HG03439 (cell line): ENCODE measurements at regions not wholly inside any gene's neighbourhood (a gene's known extent, or its start where the extent isn't known, plus 50 kb on each side); places are given as distances from the start of the nearest gene placed in this dataset.

Experiments
- ATAC-seq: cut with Tn5 transposase; IDR thresholded peaks from one replicate; pipeline ENCODE4 v1.9.1; 2021; ENCODE audit warnings: mild to moderate bottlenecking, moderate library complexity; ENCODE audit not compliant: unreplicated experiment

DNA sequence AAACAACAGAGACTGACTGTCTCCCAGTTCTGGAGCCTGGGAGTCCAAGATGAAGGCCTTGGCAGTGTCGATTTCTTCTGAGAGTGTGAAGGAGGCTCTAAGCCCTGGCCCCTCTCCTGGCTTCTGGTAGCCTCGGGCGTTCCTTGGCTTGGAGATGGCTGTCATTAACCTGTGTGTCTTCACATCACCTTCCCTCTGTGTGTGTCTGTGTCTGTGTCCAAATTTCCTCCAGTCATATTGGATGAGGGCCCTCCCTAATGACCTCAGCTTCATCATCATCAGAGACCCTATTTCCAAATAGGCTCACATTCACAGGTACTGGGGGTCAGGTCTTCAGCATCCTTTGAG lies 138.3 kb downstream of the TOMM20 start:
- ATAC-seq: no peak

DNA sequence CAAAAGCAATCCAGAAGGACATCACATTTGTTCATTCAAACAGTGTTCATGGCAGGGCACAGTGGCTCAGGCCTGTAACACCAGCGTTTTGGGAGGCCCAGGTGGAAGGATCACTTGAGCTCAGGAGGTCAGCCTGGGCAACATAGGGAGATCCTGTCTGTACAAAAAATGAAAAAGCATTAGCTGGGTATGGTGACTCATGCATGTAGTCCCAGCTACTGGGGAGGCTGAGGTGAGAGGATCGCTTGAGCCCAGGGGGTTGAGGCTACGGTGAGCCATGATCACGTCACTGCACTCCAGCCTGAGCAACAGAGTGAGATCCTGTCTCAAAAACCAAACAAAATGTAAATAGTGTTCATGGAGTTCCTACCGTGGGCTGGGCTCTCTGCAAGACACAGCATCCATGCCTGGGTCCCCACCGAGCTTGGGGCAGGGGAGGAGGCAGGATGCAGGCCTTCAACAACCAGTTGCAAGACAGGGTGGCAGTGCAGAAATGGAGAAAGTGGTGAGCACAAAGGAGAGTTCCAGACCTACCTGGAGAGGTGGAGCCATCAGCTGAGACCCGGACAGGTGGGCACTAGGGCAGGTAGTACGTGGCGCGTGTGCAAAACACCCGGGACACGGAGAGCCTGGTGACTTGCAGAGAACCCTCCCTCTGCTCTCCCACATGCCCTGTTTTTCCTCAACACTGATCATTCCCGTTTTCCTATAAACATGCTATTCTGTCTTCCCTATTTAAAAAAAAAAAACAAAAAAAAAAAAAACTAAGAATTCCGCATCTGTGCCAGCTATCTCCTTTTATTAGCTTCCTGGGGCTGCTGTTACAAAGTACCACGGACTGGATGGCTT lies 138.9 kb downstream of the TOMM20 start:
- ATAC-seq: no peak

DNA sequence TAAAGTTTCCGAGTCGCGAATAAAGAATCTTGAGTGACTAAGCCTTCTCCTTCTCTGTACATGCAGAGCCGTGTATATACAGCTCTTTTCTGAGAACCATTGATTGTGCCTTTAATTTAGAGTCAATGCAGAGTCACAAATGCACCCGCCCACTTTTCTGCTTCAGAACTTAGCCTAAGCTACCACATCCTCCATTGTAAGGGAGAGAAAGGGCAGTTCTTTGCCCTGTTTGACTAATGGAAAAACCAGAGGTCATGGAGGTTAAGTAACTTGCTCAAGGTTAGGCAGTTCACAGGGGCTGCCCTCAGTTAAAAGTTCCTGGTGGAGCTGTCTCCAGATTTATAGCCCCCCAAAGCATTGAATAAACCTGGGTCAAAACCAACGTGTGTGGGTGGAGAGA lies 139.6 kb downstream of the TOMM20 start:
- no peak for ATAC-seq

DNA sequence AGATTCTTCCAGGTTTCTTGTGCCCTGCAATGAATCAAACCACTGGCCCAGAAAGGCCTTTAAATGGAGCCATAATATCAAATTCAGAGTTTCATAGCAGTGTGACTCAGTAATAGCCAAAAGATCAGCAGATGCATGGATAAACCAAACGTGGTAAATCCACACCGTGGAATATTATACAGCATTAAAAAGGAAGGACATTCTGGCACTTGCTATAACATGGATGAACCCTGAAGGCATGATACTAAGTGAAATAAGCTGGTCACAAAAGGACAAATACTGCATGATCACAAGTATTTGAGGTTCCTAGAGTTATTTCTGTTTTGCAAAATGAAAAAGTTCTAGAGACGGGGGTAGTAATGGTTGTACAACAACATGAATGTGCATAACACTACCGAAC lies 140.1 kb downstream of the TOMM20 start:
- no peak for ATAC-seq

DNA sequence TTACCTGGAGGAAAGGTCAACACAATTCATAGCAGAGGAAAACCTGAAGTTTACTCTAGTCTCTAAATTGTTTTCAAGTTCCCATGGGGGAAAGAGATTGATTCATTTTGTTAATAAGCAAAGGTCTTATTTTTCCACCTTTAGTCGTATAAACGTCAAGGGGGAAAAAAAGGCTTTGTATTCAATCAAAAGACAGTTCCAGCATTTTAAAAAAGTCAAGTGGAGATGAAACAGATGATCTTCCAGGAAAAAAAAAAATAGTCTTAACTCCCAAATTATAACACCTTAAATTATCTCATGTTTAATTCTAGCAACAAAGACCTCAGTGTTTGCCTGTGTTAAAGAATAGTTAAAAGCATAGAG lies 140.5 kb downstream of the TOMM20 start:
- no peak for ATAC-seq

- ATAC-seq: no peak
These were observed 141.1 kb downstream of the TOMM20 start for GRCh38 chr1:234987415-234988154.

DNA sequence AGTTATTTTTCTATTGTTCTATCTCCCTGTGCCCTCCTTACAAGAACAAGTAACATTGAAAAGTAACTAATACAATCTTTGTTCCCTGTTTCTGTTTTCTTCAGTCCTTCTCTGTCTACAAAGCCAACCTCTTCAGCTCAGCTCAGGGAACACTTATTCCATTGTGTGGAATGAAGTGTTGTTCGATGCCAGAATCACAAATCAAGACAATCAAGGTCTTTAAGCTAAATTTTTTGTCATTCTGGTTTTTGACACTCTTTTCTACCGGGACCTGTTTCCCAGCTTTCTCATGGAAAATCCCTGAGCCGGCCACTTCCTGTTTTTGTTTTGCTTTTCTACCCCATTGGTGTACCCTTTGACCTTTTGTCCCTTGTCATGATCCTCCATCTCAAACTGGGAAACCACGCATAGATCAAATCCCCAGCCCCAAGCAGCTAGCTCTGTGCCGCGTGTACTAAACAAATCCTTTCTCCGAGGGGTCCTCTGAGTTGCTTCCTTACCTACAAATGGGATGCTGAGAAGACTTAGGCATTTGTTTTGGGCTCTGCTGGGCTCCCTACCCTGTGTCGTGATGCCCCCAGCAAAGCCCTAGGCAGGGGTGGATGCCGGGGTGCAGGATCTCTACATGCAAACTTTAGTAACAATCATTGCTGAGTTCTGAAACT lies 141.8 kb downstream of the TOMM20 start:
- no peak for ATAC-seq

DNA sequence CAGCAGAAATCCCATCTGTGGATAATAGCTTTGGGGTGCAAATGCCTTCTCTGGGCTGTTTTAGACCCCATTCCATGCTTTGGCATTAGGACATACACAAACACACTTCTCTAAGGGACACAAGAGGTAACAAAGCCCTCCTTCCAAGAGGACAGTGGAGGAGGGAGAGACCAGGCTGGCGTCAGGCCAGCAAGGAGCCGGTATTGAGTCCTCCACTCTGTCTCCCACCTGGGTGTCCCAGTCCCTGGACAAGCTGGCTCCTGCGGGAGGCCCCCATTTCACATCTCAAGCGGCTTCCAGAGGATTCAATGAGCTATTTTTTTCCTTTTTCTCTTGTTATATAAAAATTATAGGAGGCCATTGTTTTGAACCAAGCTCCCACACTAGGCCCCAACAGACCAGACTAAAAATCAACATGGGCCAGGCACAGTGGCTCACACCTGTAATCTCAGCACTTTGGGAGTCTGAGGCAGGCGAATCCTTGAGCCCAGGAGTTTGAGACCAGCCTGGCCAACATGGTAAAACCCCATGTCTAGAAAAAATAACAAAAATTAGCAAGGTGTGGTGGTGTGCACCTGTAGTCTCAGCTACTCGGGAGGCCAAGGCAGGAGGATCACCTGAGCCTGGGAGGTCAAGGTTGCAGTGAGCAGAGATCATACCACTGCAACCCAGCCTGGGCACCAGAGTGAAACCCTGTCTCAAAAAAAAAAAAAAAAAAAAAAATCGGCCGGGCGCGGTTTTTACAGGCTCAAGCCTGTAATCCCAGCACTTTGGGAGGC lies 142.9 kb downstream of the TOMM20 start:
- no peak for ATAC-seq

DNA sequence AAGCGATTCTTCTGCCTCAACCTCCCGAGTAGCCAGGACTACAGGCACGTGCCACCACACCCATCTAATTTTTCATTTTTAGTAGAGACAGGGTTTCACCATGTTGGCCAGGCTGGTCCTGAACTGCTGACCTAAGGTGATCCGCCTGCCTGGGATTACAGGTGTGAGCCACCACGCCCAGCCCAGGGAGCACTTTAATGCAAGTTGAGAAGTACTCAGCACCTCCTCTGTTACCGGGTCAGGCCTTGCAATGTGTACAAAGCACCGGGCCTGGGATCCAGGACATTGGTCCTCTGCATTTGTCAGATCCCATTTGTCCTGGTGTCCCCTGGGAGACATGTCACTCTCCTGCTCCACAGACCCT lies 143.6 kb downstream of the TOMM20 start:
- no peak for ATAC-seq

DNA sequence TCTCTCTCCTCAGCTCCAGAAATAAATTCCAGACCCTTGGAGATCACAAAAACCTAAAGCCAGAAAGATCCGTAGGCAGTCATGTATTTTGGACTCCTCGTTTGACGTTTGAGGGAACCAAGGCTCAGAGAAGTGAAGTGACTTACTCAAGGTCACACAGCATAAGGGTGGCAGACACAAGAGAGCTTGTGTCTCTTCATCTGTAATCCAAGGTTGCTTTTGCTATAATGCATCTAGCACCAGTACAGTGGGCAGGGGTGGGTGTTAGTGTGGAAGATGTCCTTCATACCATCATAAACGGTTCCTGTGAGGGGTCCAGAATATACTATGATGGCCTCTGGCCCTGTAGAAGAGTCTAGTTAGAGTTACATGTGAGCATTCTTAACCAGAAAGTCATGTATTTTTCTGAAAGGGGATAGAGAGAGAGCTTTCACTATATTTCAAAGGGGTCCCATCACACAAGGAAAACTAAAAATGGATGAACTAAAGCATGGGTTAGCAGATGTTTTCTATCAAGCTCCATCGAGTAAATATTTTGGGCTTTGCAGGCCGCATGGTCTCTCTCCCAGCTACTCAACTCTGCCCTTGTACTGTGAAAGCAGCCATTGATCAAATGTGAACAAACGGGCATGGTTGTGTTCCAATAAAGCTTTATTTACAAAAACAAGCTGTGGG lies 144.9 kb downstream of the TOMM20 start:
- ATAC-seq: no peak

GRCh38 chr1:234981758-234982157 lies 146.9 kb downstream of the TOMM20 start:
- ATAC-seq: no peak

DNA sequence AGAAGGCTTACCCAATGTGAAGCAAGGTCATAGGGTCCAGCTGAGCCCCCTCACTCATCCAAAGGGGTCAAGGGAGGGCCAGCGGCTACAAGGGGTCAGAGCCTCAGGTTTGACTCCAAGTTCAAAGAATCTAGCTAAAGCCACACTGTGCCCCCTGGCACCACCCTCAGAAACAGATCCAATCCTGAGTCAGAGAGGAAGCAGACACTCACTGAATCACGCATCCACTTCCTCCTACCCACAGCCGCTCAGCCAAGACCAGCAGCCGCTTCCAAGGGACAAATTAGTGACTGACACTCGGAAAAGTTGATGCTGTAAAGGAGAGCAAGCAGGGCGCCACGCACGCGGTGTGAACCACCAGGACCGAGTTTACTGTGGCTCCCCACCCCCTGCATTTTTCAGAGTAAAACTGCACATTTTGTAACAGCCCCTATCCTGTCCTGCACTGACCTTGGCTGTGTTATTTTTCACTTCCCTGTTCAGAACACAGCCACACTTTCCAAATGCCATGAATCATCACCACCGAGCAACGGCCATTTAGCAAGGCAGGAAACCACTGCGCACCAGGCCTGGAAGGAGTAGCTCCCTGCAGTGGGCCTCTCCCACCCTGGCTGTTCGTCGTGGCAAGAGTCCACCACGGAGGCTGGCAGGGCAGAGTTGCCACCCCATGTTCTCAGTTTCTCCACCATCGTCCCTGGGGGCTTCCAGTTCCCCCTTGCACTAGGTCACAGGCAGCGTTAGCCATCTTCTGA lies 147.8 kb downstream of the TOMM20 start:
- no peak for ATAC-seq

DNA sequence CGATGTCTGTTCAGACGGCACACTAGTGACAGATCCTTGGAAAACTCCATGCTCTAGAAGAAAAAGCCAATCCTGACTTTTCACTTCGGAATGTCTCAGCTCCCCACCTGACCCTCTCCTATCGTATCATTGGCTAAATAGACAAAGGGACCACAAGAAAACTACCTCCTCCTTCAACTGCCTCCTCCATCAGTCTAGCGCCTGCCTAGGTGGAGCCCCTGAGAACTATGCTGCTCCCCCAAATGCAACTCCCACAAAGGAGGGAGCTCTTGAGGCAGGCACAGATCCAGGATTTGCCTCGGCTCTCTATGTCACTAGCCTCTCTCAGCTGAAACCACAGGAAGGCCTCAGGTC lies 148.4 kb downstream of the TOMM20 start:
- no peak for ATAC-seq

- ATAC-seq: no peak
These were observed 149.0 kb downstream of the TOMM20 start for GRCh38 chr1:234979296-234980279.

GRCh38 chr1:234978397-234979295 lies 150.0 kb downstream of the TOMM20 start:
- peak; percentile 70 for ATAC-seq

DNA sequence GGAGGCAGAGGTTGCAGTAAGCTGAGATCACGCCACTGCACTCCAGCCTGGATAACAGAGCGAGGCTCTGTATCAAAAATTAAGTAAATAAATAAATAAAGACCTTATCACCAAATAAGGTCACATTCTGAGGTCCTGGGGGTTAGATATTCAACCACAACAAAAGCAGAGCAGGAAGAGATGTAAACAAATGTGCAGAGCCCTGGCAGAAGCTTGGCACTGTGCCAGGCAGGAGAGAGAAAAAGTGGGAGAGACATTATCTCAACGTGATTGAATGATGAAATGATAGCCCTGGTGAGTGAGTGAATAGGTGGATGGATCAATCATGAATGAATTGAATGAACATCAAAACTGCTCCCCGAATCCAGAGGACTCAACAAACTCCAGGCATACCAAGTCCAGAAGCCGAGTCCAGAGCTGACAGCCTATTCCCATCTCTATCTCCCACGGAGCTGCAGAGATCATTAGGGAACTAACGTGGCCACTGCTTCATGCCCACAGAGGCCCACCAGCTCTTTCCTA lies 150.7 kb downstream of the TOMM20 start:
- no peak for ATAC-seq

GRCh38 chr1:234976861-234977680 lies 151.6 kb downstream of the TOMM20 start:
- ATAC-seq: no peak
